Prostate gland (tissue), 2 donors: ENCODE measurements at regions not wholly inside any gene's neighbourhood (a gene's known extent, or its start where the extent isn't known, plus 50 kb on each side); places are given as distances from the start of the nearest gene placed in this dataset.

Experiments
- POLR2A ChIP-seq: fragments of 450-650 bp; IDR thresholded peaks from one replicate; pipeline ENCODE4 v1.6.1; 2016; ENCODE audit warnings: antibody characterized with exemption, mild to moderate bottlenecking
- POLR2AphosphoS5 ChIP-seq: sonication (generic); formaldehyde crosslinking; IDR thresholded peaks from one replicate; pipeline ENCODE4 v1.6.1; 2017; ENCODE audit warnings: antibody characterized with exemption
- TF ChIP-seq, protein P1 (sequence below), 4 experiments: fragments of 200-600 bp in 2 of 4; fragments of 450-650 bp in 2 of 4; sonication (generic) in 2 of 4; IDR thresholded peaks; 1 replicate in 3 of 4; 2 replicates in 1 of 4; pipeline ENCODE4 v1.5.1; 2016 to 2019; ENCODE audit warnings: antibody characterized with exemption in 4 of 4, mild to moderate bottlenecking in 2 of 4, moderate library complexity in 2 of 4

- TF ChIP-seq POLR2A (no peak), POLR2AphosphoS5 (no peak)
- TF ChIP-seq, protein P1, sequence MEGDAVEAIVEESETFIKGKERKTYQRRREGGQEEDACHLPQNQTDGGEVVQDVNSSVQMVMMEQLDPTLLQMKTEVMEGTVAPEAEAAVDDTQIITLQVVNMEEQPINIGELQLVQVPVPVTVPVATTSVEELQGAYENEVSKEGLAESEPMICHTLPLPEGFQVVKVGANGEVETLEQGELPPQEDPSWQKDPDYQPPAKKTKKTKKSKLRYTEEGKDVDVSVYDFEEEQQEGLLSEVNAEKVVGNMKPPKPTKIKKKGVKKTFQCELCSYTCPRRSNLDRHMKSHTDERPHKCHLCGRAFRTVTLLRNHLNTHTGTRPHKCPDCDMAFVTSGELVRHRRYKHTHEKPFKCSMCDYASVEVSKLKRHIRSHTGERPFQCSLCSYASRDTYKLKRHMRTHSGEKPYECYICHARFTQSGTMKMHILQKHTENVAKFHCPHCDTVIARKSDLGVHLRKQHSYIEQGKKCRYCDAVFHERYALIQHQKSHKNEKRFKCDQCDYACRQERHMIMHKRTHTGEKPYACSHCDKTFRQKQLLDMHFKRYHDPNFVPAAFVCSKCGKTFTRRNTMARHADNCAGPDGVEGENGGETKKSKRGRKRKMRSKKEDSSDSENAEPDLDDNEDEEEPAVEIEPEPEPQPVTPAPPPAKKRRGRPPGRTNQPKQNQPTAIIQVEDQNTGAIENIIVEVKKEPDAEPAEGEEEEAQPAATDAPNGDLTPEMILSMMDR (IDR thresholded peaks at IDR 0.05), result no peak
Observed at GRCh38 chr4:149158817-149159216, 656.8 kb downstream of the IQCM start.
